A673 (cell line): ENCODE measurements at regions not wholly inside any gene's neighbourhood (a gene's known extent, or its start where the extent isn't known, plus 50 kb on each side); places are given as distances from the start of the nearest gene placed in this dataset.

ENCODE experiments used
- CTCF ChIP-seq: fragments of 300-800, 200-600 bp; sonication (generic); conservative IDR thresholded peaks from 2 replicates; pipeline ENCODE4 v1.5.1; 2017; ENCODE audit warnings: low read depth, mild to moderate bottlenecking, antibody characterized with exemption, low read length, moderate library complexity, mixed read lengths
- EZH2 ChIP-seq: fragments of 200-600 bp; sonication (generic); IDR thresholded peaks from 2 replicates; pipeline ENCODE4 v1.6.1; 2017; ENCODE audit warnings: borderline replicate concordance, low read depth, mild to moderate bottlenecking, mixed read lengths, antibody characterized with exemption, low read length; ENCODE audit not compliant: poor library complexity, severe bottlenecking

DNA sequence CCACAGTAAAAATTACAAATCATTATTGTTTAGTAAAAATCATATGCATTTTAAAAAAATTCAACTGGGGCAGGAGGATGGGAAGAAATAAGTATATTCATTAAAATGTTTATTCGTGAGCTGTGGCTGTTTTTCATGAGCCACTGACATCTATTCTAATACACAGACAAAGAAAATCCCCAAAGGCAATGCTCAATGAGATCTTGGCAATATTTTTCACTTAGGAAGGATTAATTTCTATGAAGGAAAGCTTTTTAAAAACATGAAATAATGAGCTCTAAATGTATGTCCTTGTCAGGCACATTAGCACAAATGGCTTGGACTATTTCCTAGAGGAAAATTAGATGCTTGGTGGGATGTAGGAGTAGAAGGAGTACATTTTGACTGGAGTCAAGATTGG lies 262.0 kb upstream of the MMADHC start:
- TF ChIP-seq CTCF: no peak
- no peak for TF ChIP-seq EZH2
